H9 (cell line): ENCODE measurements at regions not wholly inside any gene's neighbourhood (a gene's known extent, or its start where the extent isn't known, plus 50 kb on each side); places are given as distances from the start of the nearest gene placed in this dataset.

Experiments
- DNase-seq: peaks from one replicate; pipeline ENCODE4 v3.0.0-alpha.2; 2017
- H2AFZ ChIP-seq: one replicate; pipeline ENCODE4 v1.6.1; 2013; ENCODE audit warnings: mild to moderate bottlenecking, low read length, control low read depth, moderate library complexity
- H2AK5ac ChIP-seq: 2 replicates; pipeline ENCODE4 v1.6.1; 2013; ENCODE audit warnings: low read length, control low read depth, mixed read lengths; ENCODE audit not compliant: insufficient read length
- H2BK120ac ChIP-seq: one replicate; pipeline ENCODE4 v1.6.1; 2013; ENCODE audit warnings: low read depth, mild to moderate bottlenecking, low read length, control low read depth, inconsistent platforms; ENCODE audit not compliant: poor library complexity, severe bottlenecking
- H2BK12ac ChIP-seq: 2 replicates; pipeline ENCODE4 v1.6.1; 2013; ENCODE audit warnings: low read length, control low read depth, mixed read lengths, low read depth; ENCODE audit not compliant: insufficient read length
- H2BK15ac ChIP-seq: 2 replicates; pipeline ENCODE4 v1.6.1; 2013; ENCODE audit warnings: low read depth, low read length, control low read depth
- H2BK20ac ChIP-seq: one replicate; pipeline ENCODE4 v1.6.1; 2013; ENCODE audit warnings: low read depth, mild to moderate bottlenecking, low read length, control low read depth, inconsistent platforms; ENCODE audit not compliant: poor library complexity, severe bottlenecking
- H2BK5ac ChIP-seq: 2 replicates; pipeline ENCODE4 v1.6.1; 2013; ENCODE audit warnings: low read length, control low read depth, mixed read lengths; ENCODE audit not compliant: insufficient read length
- H3K14ac ChIP-seq: 2 replicates; pipeline ENCODE4 v1.6.1; 2013; ENCODE audit warnings: low read length, control low read depth; ENCODE audit not compliant: insufficient read depth
- H3K18ac ChIP-seq: 2 replicates; pipeline ENCODE4 v1.6.1; 2013; ENCODE audit warnings: low read depth, mild to moderate bottlenecking, mixed read lengths, low read length, control low read depth; ENCODE audit not compliant: insufficient read length
- H3K23ac ChIP-seq: 2 replicates; pipeline ENCODE4 v1.6.1; 2013; ENCODE audit warnings: low read length, control low read depth, mixed read lengths, low read depth; ENCODE audit not compliant: insufficient read length
- H3K23me2 ChIP-seq: 2 replicates; pipeline ENCODE4 v1.6.1; 2013; ENCODE audit warnings: low read depth, mild to moderate bottlenecking, mixed read lengths, low read length, control low read depth; ENCODE audit not compliant: insufficient read length, poor library complexity, severe bottlenecking
- H3K27ac ChIP-seq: 2 replicates; pipeline ENCODE4 v1.5.1; 2013; ENCODE audit warnings: low read length, control low read depth, mixed read lengths, low read depth; ENCODE audit not compliant: insufficient read length
- H3K27me3 ChIP-seq: 2 replicates; pipeline ENCODE4 v1.6.1; 2013; ENCODE audit warnings: low read length, control low read depth, inconsistent platforms; ENCODE audit not compliant: insufficient read depth
- H3K4ac ChIP-seq: 2 replicates; pipeline ENCODE4 v1.6.1; 2013; ENCODE audit warnings: low read depth, mild to moderate bottlenecking, control low read depth, inconsistent platforms, low read length, moderate library complexity
- H3K4me1 ChIP-seq: 2 replicates; pipeline ENCODE4 v1.6.1; 2013; ENCODE audit warnings: low read length, control low read depth, inconsistent platforms; ENCODE audit not compliant: insufficient read depth
- H3K4me2 ChIP-seq: 2 replicates; pipeline ENCODE4 v1.6.1; 2013; ENCODE audit warnings: low read length, control low read depth, mixed read lengths; ENCODE audit not compliant: insufficient read length, insufficient read depth
- H3K56ac ChIP-seq: 2 replicates; pipeline ENCODE4 v1.6.1; 2013; ENCODE audit warnings: low read depth, mild to moderate bottlenecking, mixed read lengths, low read length, control low read depth; ENCODE audit not compliant: insufficient read length
- H3K79me1 ChIP-seq: 2 replicates; pipeline ENCODE4 v1.6.1; 2013; ENCODE audit warnings: low read depth, mild to moderate bottlenecking, moderate library complexity, low read length, control low read depth, inconsistent platforms; ENCODE audit not compliant: insufficient read depth, poor library complexity, severe bottlenecking
- H3K79me2 ChIP-seq: 2 replicates; pipeline ENCODE4 v1.6.1; 2013; ENCODE audit warnings: low read length, control low read depth, inconsistent platforms; ENCODE audit not compliant: insufficient read depth
- H3K9ac ChIP-seq: 2 replicates; pipeline ENCODE4 v1.6.1; 2013; ENCODE audit warnings: low read length, control low read depth, mixed read lengths; ENCODE audit not compliant: insufficient read length; ENCODE audit errors: extremely low read depth
- H3K9me3 ChIP-seq: one replicate; pipeline ENCODE4 v1.6.1; 2013; ENCODE audit warnings: low read depth, low read length, inconsistent platforms; ENCODE audit not compliant: control insufficient read depth
- H3T11ph ChIP-seq: one replicate; pipeline ENCODE4 v1.6.1; 2013; ENCODE audit warnings: mild to moderate bottlenecking, low read length, control low read depth, inconsistent platforms
- H4K20me1 ChIP-seq: one replicate; pipeline ENCODE4 v1.6.1; 2013; ENCODE audit not compliant: control insufficient read depth, insufficient read length, insufficient read depth
- H4K5ac ChIP-seq: 2 replicates; pipeline ENCODE4 v1.6.1; 2013; ENCODE audit warnings: low read depth, mild to moderate bottlenecking, mixed read lengths, low read length, control low read depth; ENCODE audit not compliant: insufficient read length
- H4K8ac ChIP-seq: replicated peaks from 2 replicates; pipeline ENCODE4 v1.6.1; 2013; ENCODE audit warnings: low read length, control low read depth, mixed read lengths, low read depth; ENCODE audit not compliant: insufficient read length
- H4K91ac ChIP-seq: 2 replicates; pipeline ENCODE4 v1.6.1; 2013; ENCODE audit warnings: low read depth, mild to moderate bottlenecking, moderate library complexity, mixed read lengths, low read length, control low read depth; ENCODE audit not compliant: insufficient read length
- H3K27ac Mint-ChIP-seq, 3 experiments: 2 replicates in 2 of 3; 3 replicates in 1 of 3; pipeline ENCODE4 v1.8.0; 2020 to 2021; ENCODE audit warnings: mixed read lengths in 3 of 3, mild to moderate bottlenecking in 1 of 3, moderate library complexity in 1 of 3
- H3K27me3 Mint-ChIP-seq: 2 replicates; pipeline ENCODE4 v1.8.0; 2021; ENCODE audit warnings: low read depth, mild to moderate bottlenecking, moderate library complexity, mixed read lengths
- H3K36me3 Mint-ChIP-seq, 3 experiments: 2 replicates in 2 of 3; 3 replicates in 1 of 3; pipeline ENCODE4 v1.8.0; 2020 to 2021; ENCODE audit warnings: low read depth in 3 of 3, mixed read lengths in 3 of 3; ENCODE audit not compliant: insufficient read depth in 1 of 3
- H3K4me1 Mint-ChIP-seq, 2 experiments: 2 replicates each; pipeline ENCODE4 v1.8.0; 2020; ENCODE audit warnings: mixed read lengths in 2 of 2
- H3K4me3 Mint-ChIP-seq, 2 experiments: 2 replicates in 1 of 2; 3 replicates in 1 of 2; pipeline ENCODE4 v1.8.0; 2020 to 2021; ENCODE audit warnings: mild to moderate bottlenecking in 2 of 2, mixed read lengths in 2 of 2, moderate library complexity in 1 of 2
- H3K9me3 Mint-ChIP-seq, 2 experiments: 2 replicates in 1 of 2; 3 replicates in 1 of 2; pipeline ENCODE4 v1.8.0; 2020; ENCODE audit warnings: mild to moderate bottlenecking in 2 of 2, mixed read lengths in 2 of 2, moderate library complexity in 1 of 2
- CTCF ChIP-seq: fragments of 200-600 bp; sonication (generic); conservative IDR thresholded peaks from 3 replicates; pipeline ENCODE4 v1.8.0; 2021; ENCODE audit warnings: antibody characterized with exemption, mild to moderate bottlenecking
- WGBS: extraction: QIAGEN DNeasy Blood & Tissue Kit; methylation state at CpG from one replicate; pipeline ENCODE4 v1.1.7; 2013; ENCODE audit warnings: missing lambda C conversion rate, low lambda C conversion rate, mixed read lengths; ENCODE audit not compliant: insufficient read length; ENCODE audit errors: extremely low coverage; 5-methylcytosine and 5-hydroxymethylcytosine counted together

- Histone ChIP-seq H3K56ac (no peak overlapping the region), H3K23ac (no peak overlapping the region), H2BK15ac (no peak overlapping the region), H3K18ac (no peak overlapping the region), H3K23me2 (no peaks in the 10 kb centered on the region), H3K27ac (no peak overlapping the region), H4K5ac (no peak overlapping the region), H4K8ac (no peak overlapping the region), H3K79me1 (no peaks in the 10 kb centered on the region), H2BK120ac (no peak overlapping the region), H3K9me3 (no peaks in the 10 kb centered on the region), H3T11ph (no peak overlapping the region), H3K4me1 (no peaks in the 10 kb centered on the region), H3K27me3 (no peaks in the 10 kb centered on the region), H2BK20ac (no peak overlapping the region), H3K9ac (no peak overlapping the region), H3K79me2 (no peaks in the 10 kb centered on the region), H2BK5ac (no peak overlapping the region), H2AFZ (no peak overlapping the region), H2AK5ac (no peak overlapping the region), H4K20me1 (no peaks in the 10 kb centered on the region), H4K91ac (no peak overlapping the region), H3K14ac (no peak overlapping the region), H2BK12ac (no peak overlapping the region), H3K4ac (no peak overlapping the region), H3K4me2 (no peak overlapping the region)
- WGBS = no CpG with 5 or more reads among the region's 1 CpG
- Mint-ChIP-seq H3K27me3 (no peaks in the 10 kb centered on the region), H3K27ac (no peak overlapping the region), H3K9me3 (peaks cover 15 to 28% of the 10 kb centered on the region in 2 experiments), H3K4me1 (no peaks in the 10 kb centered on the region; a peak in 1 of 4 replicates), H3K36me3 (peaks cover 6 to 32% (median 16%) of the 10 kb centered on the region in 3 experiments; a peak in 5 of 7 replicates), H3K4me3 (no peak overlapping the region)
- DNase-seq = no peak
- no peak for TF ChIP-seq CTCF
Observed at GRCh38 chr12:60211244-60211643, 615.4 kb downstream of the SLC16A7 start.
